ENCODE measurements at regions not wholly inside any gene's neighbourhood (a gene's known extent, or its start where the extent isn't known, plus 50 kb on each side); places are given as distances from the start of the nearest gene placed in this dataset.

DNA sequence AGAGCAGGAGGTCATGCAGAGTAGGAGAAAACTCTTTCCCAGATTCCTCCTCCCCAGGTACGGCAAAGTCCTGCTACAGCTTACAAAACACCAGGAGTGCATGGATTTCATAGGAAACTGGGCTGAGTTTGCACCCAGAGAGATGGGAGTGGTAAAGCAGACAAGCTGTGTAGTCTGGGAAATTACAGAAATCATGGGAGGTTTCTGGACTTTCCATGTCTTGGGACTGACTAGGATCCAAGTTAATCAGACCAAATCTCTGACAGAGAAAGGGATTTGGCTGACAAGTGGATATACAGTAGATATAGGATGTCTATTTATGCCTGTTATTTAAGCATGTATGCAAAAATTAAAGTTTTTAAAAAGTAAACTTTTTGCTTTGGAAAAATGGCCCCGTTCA lies 205.4 kb upstream of the ACVR2A start:
- Histone ChIP-seq H3K4me3 (no peak overlapping the region), H3K27me3 (ENCODE audit: insufficient read depth) (no peaks in the 10 kb centered on the region), H2AFZ (no peak overlapping the region), H3K36me3 (ENCODE audit: insufficient read depth) (no peaks in the 10 kb centered on the region), H3K9me2 (ENCODE audit: insufficient read depth) (peaks cover 11% of the 10 kb centered on the region; the same call in 1 of the 2 replicates), H3K4me2 (no peak overlapping the region), H3F3A (replicated peaks; ENCODE audit: low read depth) (no peaks in the 10 kb centered on the region), H3K79me2 (replicated peaks; ENCODE audit: insufficient read depth) (no peaks in the 10 kb centered on the region), H3K27ac (ENCODE audit: low read depth) (no peak overlapping the region), H4K20me1 (replicated peaks; ENCODE audit: insufficient read depth) (no peaks in the 10 kb centered on the region), H3K4me1 (ENCODE audit: insufficient read depth) (no peaks in the 10 kb centered on the region)
- TF ChIP-seq POLR2AphosphoS5 (IDR thresholded peaks at IDR 0.05; ENCODE audit: low read depth) (no peak), EZH2phosphoT487 (IDR thresholded peaks at IDR 0.05; ENCODE audit: unreplicated experiment) (no peak), NANOG (IDR thresholded peaks at IDR 0.05; ENCODE audit: borderline replicate concordance) (no peak), ZNF331 (CRISPR knock-in tag; IDR thresholded peaks at IDR 0.05; ENCODE audit: low read depth) (no peak), ZNF114 (CRISPR knock-in tag; IDR thresholded peaks at IDR 0.05) (no peak), EZH2 (IDR thresholded peaks at IDR 0.05; ENCODE audit: low read depth, unreplicated experiment) (no peak), STAT1 (IDR thresholded peaks at IDR 0.05; ENCODE audit: unreplicated experiment) (no peak), JUNB (IDR thresholded peaks at IDR 0.05; ENCODE audit: unreplicated experiment) (no peak), CREB1 (CRISPR knock-in tag; IDR thresholded peaks at IDR 0.05; ENCODE audit: low read depth) (no peak)
- TF ChIP-seq, protein P1, sequence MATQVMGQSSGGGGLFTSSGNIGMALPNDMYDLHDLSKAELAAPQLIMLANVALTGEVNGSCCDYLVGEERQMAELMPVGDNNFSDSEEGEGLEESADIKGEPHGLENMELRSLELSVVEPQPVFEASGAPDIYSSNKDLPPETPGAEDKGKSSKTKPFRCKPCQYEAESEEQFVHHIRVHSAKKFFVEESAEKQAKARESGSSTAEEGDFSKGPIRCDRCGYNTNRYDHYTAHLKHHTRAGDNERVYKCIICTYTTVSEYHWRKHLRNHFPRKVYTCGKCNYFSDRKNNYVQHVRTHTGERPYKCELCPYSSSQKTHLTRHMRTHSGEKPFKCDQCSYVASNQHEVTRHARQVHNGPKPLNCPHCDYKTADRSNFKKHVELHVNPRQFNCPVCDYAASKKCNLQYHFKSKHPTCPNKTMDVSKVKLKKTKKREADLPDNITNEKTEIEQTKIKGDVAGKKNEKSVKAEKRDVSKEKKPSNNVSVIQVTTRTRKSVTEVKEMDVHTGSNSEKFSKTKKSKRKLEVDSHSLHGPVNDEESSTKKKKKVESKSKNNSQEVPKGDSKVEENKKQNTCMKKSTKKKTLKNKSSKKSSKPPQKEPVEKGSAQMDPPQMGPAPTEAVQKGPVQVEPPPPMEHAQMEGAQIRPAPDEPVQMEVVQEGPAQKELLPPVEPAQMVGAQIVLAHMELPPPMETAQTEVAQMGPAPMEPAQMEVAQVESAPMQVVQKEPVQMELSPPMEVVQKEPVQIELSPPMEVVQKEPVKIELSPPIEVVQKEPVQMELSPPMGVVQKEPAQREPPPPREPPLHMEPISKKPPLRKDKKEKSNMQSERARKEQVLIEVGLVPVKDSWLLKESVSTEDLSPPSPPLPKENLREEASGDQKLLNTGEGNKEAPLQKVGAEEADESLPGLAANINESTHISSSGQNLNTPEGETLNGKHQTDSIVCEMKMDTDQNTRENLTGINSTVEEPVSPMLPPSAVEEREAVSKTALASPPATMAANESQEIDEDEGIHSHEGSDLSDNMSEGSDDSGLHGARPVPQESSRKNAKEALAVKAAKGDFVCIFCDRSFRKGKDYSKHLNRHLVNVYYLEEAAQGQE (IDR thresholded peaks at IDR 0.05; ENCODE audit: unreplicated experiment): no peak
- TF ChIP-seq, protein P2, sequence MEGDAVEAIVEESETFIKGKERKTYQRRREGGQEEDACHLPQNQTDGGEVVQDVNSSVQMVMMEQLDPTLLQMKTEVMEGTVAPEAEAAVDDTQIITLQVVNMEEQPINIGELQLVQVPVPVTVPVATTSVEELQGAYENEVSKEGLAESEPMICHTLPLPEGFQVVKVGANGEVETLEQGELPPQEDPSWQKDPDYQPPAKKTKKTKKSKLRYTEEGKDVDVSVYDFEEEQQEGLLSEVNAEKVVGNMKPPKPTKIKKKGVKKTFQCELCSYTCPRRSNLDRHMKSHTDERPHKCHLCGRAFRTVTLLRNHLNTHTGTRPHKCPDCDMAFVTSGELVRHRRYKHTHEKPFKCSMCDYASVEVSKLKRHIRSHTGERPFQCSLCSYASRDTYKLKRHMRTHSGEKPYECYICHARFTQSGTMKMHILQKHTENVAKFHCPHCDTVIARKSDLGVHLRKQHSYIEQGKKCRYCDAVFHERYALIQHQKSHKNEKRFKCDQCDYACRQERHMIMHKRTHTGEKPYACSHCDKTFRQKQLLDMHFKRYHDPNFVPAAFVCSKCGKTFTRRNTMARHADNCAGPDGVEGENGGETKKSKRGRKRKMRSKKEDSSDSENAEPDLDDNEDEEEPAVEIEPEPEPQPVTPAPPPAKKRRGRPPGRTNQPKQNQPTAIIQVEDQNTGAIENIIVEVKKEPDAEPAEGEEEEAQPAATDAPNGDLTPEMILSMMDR (conservative IDR thresholded peaks at IDR 0.05; ENCODE audit: low read depth in 2 of 2): no peak
- TF ChIP-seq, protein P3, sequence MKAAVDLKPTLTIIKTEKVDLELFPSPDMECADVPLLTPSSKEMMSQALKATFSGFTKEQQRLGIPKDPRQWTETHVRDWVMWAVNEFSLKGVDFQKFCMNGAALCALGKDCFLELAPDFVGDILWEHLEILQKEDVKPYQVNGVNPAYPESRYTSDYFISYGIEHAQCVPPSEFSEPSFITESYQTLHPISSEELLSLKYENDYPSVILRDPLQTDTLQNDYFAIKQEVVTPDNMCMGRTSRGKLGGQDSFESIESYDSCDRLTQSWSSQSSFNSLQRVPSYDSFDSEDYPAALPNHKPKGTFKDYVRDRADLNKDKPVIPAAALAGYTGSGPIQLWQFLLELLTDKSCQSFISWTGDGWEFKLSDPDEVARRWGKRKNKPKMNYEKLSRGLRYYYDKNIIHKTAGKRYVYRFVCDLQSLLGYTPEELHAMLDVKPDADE (IDR thresholded peaks at IDR 0.05): no peak
- TF ChIP-seq, protein P4, sequence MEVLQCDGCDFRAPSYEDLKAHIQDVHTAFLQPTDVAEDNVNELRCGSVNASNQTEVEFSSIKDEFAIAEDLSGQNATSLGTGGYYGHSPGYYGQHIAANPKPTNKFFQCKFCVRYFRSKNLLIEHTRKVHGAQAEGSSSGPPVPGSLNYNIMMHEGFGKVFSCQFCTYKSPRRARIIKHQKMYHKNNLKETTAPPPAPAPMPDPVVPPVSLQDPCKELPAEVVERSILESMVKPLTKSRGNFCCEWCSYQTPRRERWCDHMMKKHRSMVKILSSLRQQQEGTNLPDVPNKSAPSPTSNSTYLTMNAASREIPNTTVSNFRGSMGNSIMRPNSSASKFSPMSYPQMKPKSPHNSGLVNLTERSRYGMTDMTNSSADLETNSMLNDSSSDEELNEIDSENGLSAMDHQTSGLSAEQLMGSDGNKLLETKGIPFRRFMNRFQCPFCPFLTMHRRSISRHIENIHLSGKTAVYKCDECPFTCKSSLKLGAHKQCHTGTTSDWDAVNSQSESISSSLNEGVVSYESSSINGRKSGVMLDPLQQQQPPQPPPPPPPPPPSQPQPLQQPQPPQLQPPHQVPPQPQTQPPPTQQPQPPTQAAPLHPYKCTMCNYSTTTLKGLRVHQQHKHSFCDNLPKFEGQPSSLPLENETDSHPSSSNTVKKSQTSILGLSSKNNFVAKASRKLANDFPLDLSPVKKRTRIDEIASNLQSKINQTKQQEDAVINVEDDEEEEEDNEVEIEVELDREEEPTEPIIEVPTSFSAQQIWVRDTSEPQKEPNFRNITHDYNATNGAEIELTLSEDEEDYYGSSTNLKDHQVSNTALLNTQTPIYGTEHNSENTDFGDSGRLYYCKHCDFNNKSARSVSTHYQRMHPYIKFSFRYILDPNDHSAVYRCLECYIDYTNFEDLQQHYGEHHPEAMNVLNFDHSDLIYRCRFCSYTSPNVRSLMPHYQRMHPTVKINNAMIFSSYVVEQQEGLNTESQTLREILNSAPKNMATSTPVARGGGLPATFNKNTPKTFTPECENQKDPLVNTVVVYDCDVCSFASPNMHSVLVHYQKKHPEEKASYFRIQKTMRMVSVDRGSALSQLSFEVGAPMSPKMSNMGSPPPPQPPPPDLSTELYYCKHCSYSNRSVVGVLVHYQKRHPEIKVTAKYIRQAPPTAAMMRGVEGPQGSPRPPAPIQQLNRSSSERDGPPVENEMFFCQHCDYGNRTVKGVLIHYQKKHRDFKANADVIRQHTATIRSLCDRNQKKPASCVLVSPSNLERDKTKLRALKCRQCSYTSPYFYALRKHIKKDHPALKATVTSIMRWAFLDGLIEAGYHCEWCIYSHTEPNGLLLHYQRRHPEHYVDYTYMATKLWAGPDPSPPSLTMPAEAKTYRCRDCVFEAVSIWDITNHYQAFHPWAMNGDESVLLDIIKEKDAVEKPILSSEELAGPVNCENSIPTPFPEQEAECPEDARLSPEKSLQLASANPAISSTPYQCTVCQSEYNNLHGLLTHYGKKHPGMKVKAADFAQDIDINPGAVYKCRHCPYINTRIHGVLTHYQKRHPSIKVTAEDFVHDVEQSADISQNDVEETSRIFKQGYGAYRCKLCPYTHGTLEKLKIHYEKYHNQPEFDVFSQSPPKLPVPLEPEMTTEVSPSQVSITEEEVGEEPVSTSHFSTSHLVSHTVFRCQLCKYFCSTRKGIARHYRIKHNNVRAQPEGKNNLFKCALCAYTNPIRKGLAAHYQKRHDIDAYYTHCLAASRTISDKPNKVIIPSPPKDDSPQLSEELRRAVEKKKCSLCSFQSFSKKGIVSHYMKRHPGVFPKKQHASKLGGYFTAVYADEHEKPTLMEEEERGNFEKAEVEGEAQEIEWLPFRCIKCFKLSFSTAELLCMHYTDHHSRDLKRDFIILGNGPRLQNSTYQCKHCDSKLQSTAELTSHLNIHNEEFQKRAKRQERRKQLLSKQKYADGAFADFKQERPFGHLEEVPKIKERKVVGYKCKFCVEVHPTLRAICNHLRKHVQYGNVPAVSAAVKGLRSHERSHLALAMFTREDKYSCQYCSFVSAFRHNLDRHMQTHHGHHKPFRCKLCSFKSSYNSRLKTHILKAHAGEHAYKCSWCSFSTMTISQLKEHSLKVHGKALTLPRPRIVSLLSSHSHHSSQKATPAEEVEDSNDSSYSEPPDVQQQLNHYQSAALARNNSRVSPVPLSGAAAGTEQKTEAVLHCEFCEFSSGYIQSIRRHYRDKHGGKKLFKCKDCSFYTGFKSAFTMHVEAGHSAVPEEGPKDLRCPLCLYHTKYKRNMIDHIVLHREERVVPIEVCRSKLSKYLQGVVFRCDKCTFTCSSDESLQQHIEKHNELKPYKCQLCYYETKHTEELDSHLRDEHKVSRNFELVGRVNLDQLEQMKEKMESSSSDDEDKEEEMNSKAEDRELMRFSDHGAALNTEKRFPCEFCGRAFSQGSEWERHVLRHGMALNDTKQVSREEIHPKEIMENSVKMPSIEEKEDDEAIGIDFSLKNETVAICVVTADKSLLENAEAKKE (CRISPR knock-in tag; IDR thresholded peaks at IDR 0.05): no peak
- Mint-ChIP-seq H3K4me3 (no peak overlapping the region), H3K27ac (no peak overlapping the region), H3K27me3 (ENCODE audit: insufficient read depth, low read depth, poor library complexity) (peaks cover 2% of the 10 kb centered on the region), H3K9me3 (no peaks in the 10 kb centered on the region), H3K4me1 (peaks cover 4% of the 10 kb centered on the region; the same call in 2 of the 3 replicates), H3K36me3 (ENCODE audit: low read depth) (no peaks in the 10 kb centered on the region)
- DNase-seq (ENCODE audit: low spot score) (no peak), ATAC-seq (no peak)

Data from GM23338 (cell line).